GM10248 (cell line): ENCODE measurements at regions not wholly inside any gene's neighbourhood (a gene's known extent, or its start where the extent isn't known, plus 50 kb on each side); places are given as distances from the start of the nearest gene placed in this dataset.

Experiments
- CTCF ChIA-PET: fragments of 300-600 bp; sonication (Branson Sonifier 250); formaldehyde crosslinking; extraction: SDS; loops from one replicate; lab custom pipeline; 2021; ENCODE audit warnings: antibody characterized with exemption; lab: Yijun Ruan, JAX
- POLR2A ChIA-PET: fragments of 350-650 bp; sonication (Branson Sonifier 250); formaldehyde crosslinking; extraction: SDS; loops from one replicate; lab custom pipeline; 2020; ENCODE audit warnings: antibody characterized with exemption; lab: Yijun Ruan, JAX
- DNase-seq: peaks from one replicate; pipeline ENCODE4 v3.0.0; 2012; ENCODE audit errors: extremely low spot score
- TF ChIP-seq, protein P1 (sequence below): IDR thresholded peaks from 2 replicates; pipeline ENCODE4 v1.5.1; 2012; ENCODE audit warnings: mild to moderate bottlenecking, low read depth; ENCODE audit errors: extremely low read depth, missing control alignments, control extremely low read depth

DNA sequence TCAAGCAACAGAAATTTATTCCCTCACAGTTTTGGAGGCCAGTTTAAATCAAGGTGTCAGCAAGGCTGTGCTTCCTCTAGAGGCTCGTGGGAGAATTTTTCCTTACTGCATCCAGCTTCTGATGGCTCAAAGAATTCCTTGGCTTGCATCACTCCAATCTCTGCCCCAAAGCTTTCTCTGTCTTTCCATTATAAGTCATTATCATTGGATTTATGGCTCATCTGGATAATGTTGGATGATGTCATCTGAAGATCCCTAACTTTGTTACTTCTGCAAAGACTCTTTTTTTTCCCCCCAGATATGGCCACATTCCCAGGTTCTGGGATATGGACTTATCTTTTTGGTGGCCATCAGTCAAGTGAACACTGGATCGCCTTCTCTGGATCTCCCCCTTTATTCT is 146.3 kb upstream of the B3GAT2 start:
- POLR2A ChIA-PET: no interaction called here
- TF ChIP-seq, protein P1, sequence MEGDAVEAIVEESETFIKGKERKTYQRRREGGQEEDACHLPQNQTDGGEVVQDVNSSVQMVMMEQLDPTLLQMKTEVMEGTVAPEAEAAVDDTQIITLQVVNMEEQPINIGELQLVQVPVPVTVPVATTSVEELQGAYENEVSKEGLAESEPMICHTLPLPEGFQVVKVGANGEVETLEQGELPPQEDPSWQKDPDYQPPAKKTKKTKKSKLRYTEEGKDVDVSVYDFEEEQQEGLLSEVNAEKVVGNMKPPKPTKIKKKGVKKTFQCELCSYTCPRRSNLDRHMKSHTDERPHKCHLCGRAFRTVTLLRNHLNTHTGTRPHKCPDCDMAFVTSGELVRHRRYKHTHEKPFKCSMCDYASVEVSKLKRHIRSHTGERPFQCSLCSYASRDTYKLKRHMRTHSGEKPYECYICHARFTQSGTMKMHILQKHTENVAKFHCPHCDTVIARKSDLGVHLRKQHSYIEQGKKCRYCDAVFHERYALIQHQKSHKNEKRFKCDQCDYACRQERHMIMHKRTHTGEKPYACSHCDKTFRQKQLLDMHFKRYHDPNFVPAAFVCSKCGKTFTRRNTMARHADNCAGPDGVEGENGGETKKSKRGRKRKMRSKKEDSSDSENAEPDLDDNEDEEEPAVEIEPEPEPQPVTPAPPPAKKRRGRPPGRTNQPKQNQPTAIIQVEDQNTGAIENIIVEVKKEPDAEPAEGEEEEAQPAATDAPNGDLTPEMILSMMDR: no peak
- CTCF ChIA-PET: no interaction called here
- DNase-seq: no peak

GRCh38 chr6:71103641-71104040 is 146.8 kb upstream of the B3GAT2 start:
- ChIA-PET POLR2A (no interaction called here), CTCF (no interaction called here)
- TF ChIP-seq, protein P1: no peak
- DNase-seq: no peak

DNA sequence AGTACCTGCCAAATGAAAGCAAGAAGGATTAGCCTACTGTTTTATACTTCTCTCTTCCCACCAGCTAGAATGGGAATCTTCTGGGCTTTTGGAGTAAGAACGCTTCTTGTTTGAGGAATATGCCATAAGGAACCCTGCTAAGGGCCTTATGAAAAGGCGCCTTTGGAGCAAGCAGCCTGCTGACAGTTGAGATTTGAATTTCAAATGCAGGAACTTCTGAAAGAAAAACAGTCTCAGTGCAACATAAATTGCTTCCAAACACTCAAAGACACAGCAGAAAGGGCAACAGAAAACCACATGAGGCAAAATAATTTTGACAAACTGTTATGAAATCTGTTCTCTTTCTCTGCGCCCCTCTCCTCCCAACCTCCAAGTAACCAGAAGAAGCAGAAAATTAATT is 149.4 kb upstream of the B3GAT2 start:
- CTCF ChIA-PET: no interaction called here
- no peak for DNase-seq
- POLR2A ChIA-PET: no interaction called here
- TF ChIP-seq, protein P1: no peak

DNA sequence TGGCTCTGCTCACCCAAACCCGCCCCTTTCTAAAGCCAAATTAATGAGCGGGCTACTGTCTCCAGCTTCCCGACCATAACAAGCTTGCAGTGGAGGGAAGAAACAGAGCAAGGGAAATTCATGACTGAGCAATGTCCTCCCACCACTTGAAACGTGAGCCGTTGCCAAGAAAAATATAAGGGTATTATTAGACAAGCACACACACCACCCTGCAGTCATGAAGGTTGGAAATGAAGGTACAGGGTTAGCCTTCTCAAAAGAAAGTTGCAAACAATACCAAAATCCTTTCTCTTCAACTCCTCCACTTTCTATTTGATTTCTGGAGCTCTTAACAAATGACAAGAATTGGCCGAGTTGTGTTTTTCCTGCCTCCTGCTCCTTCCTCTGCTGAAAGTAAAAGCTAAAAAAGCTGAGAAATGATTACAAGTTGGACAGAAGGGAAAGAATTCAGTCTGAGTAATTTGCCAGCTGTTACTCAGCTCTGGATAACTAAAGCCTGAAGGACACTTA is 151.1 kb upstream of the B3GAT2 start:
- ChIA-PET CTCF (interaction anchor here (0.9 to 1.1 kb wide), 3 partner anchors 11 to 27 kb away, joined by 3 read pairs; no protein-coding TSS in a partner anchor), POLR2A (no interaction called here)

DNA sequence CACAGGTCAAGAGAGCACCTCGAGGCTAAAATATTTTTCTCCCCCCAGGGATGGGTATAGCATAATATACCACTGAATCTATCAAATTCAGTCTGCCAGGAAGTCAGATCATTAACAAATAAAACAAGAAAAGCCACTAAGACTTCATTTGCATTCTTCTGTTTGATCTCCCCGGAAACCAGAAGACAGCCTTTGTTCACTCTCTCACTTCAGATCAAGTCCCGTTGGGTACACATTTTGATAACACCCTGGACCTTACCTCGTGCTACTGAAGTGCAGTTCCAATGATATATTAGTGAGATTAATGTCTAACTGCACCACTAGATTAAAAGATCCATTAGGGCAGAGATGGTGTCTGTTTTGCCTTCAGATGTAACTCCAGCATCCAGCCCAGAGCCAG is 157.7 kb upstream of the B3GAT2 start:
- POLR2A ChIA-PET: no interaction called here
- TF ChIP-seq, protein P1: no peak

More for the DNA sequence above, 151.1 kb upstream of the B3GAT2 start:
- TF ChIP-seq, protein P1: no peak
- no peak for DNase-seq

GRCh38 chr6:71114986-71115385 is 158.1 kb upstream of the B3GAT2 start:
- CTCF ChIA-PET: no interaction called here

More for the DNA sequence above, 157.7 kb upstream of the B3GAT2 start:
- no peak for DNase-seq
- CTCF ChIA-PET: no interaction called here

More at GRCh38 chr6:71114986-71115385, 158.1 kb upstream of the B3GAT2 start:
- POLR2A ChIA-PET: no interaction called here
- TF ChIP-seq, protein P1: no peak
- no peak for DNase-seq
